GM19395 (cell line): ENCODE measurements at regions not wholly inside any gene's neighbourhood (a gene's known extent, or its start where the extent isn't known, plus 50 kb on each side); places are given as distances from the start of the nearest gene placed in this dataset.
"Not testable (repeated sequence)": the region's sequence is repeated elsewhere in the genome, so short reads cannot be mapped to it uniquely, and the experiment has no call there.

Experiments used
- ATAC-seq: cut with Tn5 transposase; IDR thresholded peaks from one replicate; pipeline ENCODE4 v1.9.1; 2021; ENCODE audit warnings: mild to moderate bottlenecking, moderate library complexity; ENCODE audit not compliant: unreplicated experiment

- ATAC-seq, result no peak
These were observed 86.1 kb upstream of the CTAGE1 start for GRCh38 chr18:22503803-22504202.

GRCh38 chr18:22504251-22505030 lies 86.7 kb upstream of the CTAGE1 start:
- ATAC-seq, result no peak

- no peak for ATAC-seq
These were observed 87.5 kb upstream of the CTAGE1 start for GRCh38 chr18:22505141-22505591.

- no peak for ATAC-seq
These were observed 89.3 kb upstream of the CTAGE1 start for GRCh38 chr18:22507055-22507454.

- no peak for ATAC-seq
These were observed 91.7 kb upstream of the CTAGE1 start for GRCh38 chr18:22509423-22509822.

- no peak for ATAC-seq
These were observed 93.0 kb upstream of the CTAGE1 start for GRCh38 chr18:22510697-22511096.

- no peak for ATAC-seq
These were observed 96.2 kb upstream of the CTAGE1 start for GRCh38 chr18:22513721-22514481.

- ATAC-seq, result no peak
These were observed 96.9 kb upstream of the CTAGE1 start for GRCh38 chr18:22514655-22515054.

- no peak for ATAC-seq
These were observed 97.5 kb upstream of the CTAGE1 start for GRCh38 chr18:22515250-22515649.

- no peak for ATAC-seq
These were observed 99.6 kb upstream of the CTAGE1 start for GRCh38 chr18:22517356-22517755.

- no peak for ATAC-seq
These were observed 103.5 kb upstream of the CTAGE1 start for GRCh38 chr18:22521026-22521707.

GRCh38 chr18:22523481-22523880 lies 105.8 kb upstream of the CTAGE1 start:
- ATAC-seq, result no peak

GRCh38 chr18:22524783-22525182 lies 107.1 kb upstream of the CTAGE1 start:
- ATAC-seq, result no peak

- no peak for ATAC-seq
These were observed 107.6 kb upstream of the CTAGE1 start for GRCh38 chr18:22525313-22525712.

GRCh38 chr18:22525883-22526282 lies 108.2 kb upstream of the CTAGE1 start:
- no peak for ATAC-seq

- no peak for ATAC-seq
These were observed 110.6 kb upstream of the CTAGE1 start for GRCh38 chr18:22528291-22528690.

GRCh38 chr18:22534706-22535105 lies 117.0 kb upstream of the CTAGE1 start:
- ATAC-seq, result not testable (repeated sequence)

- ATAC-seq, result no peak
These were observed 118.8 kb upstream of the CTAGE1 start for GRCh38 chr18:22536558-22536957.

- no peak for ATAC-seq
These were observed 120.7 kb upstream of the CTAGE1 start for GRCh38 chr18:22538426-22538825.

GRCh38 chr18:22539051-22539765 lies 121.5 kb upstream of the CTAGE1 start:
- no peak for ATAC-seq

- ATAC-seq, result no peak
These were observed 123.5 kb upstream of the CTAGE1 start for GRCh38 chr18:22541232-22541631.
